Retina (tissue), 1 donor: ENCODE measurements at regions not wholly inside any gene's neighbourhood (a gene's known extent, or its start where the extent isn't known, plus 50 kb on each side); places are given as distances from the start of the nearest gene placed in this dataset.
"Not testable (repeated sequence)": the region's sequence is repeated elsewhere in the genome, so short reads cannot be mapped to it uniquely, and the experiment has no call there.

Experiments used
- DNase-seq: peaks from one replicate; pipeline ENCODE4 v3.0.0-alpha.2; 2016

- no peak for DNase-seq
Measured at GRCh38 chr6:53446151-53446550, 97.4 kb upstream of the ELOVL5 start.

DNA sequence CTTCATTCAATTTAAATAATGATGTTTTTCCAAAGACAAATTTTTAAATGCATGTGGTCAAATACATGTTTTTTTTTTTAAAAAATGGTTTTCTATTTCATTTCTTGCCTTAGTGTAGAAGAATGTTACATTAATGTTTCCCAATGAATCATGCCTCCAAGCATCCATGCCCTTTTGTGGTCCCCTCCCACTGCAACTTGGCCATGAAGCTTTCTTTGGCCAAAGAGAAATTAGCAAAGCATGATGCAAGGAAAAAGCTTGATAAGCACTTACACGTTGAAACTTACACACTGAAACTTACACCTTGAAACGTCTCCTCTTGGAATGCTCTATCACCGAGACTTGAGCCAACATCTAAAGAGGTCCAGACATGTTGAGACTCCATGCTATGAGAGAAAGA lies 93.0 kb upstream of the ELOVL5 start:
- DNase-seq, result no peak

DNA sequence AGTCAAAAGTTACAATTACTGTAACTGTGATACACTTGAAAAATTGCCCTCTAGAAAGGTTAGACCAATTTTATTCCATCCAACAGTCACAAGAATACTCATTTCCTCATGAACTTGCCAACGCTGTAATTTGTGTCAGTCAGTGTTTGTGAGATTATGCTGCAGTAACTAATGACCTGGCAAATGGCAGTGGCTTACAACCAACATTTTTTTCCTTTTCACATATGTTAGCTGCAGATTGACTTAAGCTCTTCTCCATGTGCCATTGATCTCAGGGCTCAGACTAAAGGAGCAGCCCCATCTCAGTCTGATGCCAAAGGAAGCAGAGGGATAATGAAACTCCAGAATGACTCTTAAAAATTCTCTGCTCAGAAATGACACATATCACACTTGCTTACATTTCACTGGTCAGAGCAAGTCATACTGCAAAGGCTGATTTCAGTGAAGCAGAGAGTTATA lies 92.3 kb upstream of the ELOVL5 start:
- no peak for DNase-seq

DNA sequence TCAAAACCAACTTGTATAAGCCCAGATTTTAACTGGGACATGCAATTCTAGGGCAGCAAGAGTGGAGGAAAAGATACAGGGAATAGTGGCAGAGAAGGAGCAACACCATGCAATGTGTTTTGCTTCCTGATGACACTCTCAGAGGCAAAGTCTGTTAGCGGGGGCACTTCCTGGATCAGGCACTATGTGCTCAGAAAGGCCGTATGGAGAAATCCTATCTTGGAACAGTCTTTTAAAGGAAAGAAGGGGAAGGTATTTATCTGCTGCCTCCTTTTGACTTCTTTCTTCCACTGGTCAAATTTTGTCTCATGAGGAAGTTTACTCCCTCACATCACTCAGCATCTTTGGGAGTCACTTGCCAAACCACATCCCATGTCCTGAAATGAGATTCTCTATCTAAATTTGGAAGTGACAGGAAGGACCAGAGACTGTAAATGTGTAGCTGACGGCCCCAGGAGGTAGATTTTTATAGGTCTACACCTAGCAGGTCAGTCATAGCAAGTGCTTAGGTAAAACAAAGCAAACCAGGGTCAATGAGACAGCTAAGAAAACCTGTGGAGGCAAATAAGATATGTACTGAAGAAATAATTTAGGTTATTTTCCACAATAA lies 91.7 kb upstream of the ELOVL5 start:
- DNase-seq, result no peak

DNA sequence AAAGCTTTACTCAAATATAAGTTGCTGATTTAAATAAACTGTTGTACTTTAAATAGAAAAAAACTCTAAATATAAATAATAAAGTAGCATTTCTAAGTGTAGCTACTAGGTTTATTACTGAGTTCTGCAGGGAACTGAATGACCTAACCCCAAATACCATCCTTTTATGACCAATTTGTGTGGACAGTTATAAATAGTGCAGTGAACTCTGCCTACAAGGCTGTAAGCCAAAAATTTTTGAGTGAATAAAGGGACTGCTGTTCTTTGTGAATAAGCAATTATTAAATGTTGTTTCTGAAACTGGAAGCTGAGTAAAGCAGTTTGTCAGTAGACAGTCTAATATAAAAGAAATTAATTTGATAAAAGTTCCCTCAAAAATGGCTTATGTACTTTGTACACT lies 90.8 kb upstream of the ELOVL5 start:
- DNase-seq, result no peak

GRCh38 chr6:53437557-53438202 lies 88.9 kb upstream of the ELOVL5 start:
- DNase-seq, result peak; percentile 51

DNA sequence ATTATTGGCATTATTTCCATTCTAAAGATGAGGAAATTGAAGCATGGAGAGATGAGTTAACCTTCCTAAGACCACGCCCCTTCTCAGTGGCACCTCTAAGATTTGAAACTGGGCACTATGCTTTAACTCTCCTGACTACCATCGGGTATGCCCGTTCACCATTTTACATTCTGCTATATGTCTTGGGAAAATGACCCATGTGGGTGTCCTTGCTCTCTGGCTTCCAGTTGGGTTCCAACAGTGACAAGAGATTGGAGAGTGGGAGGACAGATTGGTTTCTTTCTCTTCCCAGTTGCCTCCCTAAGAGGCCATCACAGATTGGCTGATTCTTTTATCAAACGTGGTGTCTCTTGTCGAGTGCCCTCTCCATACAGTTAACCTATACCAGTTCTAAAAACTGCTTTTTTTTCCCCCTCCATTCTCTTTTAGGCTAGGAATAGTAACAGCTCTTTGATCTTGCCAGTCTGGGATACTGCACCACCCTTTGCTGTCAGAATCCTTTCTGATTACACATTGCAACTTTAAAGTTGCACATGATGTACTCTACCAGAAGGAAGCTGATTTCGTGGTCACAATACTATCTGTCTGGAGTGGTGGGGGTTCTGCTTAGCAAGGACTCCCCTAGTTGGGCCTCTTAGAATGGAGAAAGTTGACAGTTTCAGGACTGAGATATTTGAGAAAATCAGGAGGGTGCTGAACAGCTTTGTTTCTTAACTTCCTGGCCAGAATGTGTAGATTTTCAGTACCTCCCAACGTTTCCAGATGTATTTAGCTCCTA lies 88.0 kb upstream of the ELOVL5 start:
- DNase-seq, result no peak

DNA sequence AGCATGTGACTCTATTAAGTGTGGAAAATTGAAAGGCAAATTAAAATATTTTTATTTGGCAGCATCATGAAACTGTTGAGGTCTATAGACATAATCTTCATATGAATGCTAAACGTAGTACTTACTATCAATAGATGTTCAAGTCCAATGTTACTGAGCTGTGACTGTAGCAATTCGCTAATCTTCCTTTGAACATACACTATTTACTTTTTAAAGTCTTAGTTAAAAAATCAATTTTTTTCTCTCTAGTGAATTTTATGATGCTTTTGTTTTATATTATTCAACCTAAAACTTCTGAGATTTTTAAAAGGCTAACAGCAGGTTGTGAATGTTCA lies 85.2 kb upstream of the ELOVL5 start:
- no peak for DNase-seq

GRCh38 chr6:53433261-53433950 lies 84.7 kb upstream of the ELOVL5 start:
- no peak for DNase-seq

DNA sequence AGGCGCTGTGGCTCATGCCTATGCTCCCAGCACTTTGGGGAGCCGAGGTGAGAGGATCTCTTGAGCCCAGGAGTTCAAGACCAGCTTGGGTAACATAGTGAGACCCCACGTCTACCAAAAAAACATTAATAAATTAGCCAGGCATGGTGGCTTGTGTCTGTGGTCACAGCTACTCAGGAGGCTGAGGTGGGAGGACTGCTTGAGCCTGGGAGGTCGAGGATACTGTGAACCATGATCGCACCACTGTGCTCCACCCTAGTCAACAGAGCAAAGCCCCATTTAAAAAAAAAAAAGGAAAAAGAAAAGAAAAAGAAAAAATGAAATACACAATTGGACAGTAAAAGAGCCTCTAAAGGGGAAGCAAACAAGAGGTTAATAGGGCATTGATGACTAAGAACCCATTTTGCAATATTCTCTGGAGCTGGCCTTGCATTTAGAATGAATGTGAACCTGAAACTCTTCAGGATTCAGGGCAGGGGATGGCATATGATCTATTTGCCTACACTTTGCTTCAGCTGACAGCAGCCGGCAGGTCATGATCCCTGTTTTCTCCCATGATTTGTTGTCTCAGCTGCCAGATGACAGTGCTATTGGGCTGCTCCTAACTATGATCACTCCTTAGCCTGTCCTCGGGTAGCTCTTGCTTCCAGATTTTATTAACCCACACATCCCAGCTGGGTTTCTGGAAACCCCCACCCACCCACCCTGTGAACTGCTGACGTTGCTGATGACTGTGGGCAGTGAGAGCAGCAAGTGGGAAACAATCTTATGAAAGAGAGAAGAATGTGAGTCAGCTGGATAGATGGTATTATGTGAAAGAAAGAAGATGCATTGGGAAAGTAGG lies 83.8 kb upstream of the ELOVL5 start:
- no peak for DNase-seq

- no peak for DNase-seq
Measured at GRCh38 chr6:53431704-53432103, 83.0 kb upstream of the ELOVL5 start.

DNA sequence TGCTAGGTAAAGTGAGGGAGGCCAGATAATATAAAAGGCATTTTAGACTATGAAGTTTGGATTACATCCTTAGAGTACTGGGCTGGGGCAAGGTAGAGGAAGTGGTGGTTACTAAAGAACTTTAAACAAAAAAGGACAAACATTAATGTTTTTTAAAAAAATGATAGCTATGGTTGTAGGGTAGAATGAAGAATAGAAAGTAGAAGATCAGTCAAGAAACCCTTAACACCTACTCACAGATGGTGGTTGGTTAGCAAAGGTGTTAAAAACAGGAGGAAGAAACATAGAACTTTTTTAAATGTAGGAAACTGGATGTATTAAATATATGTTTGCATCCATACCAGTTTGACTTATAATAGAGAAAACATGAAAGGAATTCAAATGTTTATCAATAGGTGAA lies 80.7 kb upstream of the ELOVL5 start:
- DNase-seq, result no peak

GRCh38 chr6:53428886-53429285 lies 80.1 kb upstream of the ELOVL5 start:
- no peak for DNase-seq

DNA sequence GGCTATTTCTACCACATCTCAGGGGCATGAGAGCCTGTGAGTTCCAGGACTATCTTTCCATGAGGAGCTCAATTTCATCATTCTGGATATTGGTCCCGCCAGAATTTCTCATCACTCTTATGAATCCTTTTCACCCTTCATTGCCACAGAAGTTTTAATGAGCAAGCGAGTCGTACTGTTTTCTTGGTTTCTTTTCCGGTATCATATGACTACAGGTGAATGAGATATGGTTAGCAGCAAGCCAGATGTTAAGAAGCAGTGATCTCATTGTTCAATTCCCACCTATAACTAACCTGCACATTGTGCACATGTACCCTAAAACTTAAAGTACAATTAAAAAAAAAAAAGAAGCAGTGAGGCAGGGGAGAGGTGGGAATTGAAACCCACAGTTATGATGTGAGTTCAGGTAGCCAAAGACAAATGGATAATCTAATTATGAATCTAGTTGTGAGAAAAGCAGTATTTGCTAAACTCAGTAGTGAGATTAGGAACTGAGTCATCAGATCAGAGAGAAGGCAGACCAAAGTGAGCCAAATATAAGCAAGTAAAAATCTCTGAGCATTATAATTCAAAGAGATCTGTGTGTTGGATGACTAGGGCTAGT lies 78.0 kb upstream of the ELOVL5 start:
- no peak for DNase-seq

DNA sequence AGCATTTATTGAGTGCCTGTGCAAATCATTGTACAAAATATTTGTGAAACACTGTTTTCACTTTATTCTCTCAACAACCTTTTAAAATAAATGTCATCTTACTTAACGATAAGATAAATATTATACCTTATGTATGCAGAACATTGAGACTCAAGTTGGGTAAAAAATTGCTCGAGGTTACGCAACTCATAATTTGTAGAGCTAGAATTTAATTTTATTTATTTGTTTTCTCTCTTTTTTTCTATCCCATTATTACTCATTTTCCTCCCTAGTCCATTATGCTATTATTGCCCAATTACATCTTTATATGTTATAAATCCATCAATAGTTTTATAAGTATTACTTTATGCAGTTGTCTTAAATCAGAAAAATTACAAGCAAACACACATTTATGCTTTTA lies 77.4 kb upstream of the ELOVL5 start:
- DNase-seq, result no peak

DNA sequence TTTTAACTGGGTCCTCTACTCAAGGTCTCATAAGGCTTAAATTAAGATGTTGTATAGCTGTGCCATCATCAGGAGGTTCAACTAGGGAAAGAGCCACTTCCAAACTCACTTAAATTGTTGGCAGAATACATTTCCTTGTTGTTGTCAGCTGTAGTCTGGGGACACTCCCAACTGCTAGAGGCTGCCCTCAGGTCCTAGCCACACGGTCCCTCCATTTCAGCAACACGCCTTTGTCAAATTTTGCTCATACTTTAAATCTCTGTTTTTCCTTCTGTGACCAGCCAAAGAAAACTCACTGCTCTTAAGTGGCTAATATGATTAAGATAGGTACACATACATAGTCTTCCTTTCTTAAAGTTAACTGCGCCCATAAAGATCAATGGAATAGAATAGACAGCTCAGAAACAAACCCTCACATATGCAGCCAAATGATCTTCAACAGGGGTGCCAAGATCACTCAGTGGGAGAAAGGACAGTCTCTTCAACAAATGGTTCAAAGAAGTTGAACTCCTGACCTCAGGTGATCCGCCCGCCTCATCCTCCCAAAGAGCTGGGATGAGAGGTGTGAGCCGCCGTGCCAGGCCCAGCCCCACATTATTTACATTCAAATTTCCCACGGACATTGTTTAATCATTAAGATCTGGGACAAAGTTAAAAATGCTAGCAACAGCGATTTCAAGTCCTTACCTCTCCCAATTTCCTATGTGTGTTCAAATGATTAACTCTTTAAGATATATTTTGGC lies 76.4 kb upstream of the ELOVL5 start:
- no peak for DNase-seq

DNA sequence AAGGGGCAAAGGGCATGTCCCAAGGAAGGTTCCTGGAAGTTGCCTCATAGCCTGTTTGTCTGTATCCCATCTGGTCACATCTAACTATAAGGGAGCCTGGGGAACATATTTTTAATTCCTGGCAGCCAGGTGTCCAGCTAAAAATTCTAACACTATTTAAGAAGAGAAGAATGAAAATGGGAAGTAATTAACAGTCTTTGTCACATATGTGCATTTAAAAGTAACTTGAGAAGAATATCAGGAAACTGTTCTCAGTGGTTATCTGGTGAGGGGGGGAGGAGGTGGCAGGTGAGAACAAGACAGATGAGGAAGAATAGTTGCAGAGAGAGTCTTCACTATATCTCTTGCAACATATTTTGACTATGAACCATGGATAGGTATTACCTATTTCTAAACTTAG lies 75.5 kb upstream of the ELOVL5 start:
- no peak for DNase-seq

GRCh38 chr6:53423560-53423959 lies 74.8 kb upstream of the ELOVL5 start:
- DNase-seq, result not testable (repeated sequence)

- no peak for DNase-seq
Measured at GRCh38 chr6:53419026-53419425, 70.3 kb upstream of the ELOVL5 start.

DNA sequence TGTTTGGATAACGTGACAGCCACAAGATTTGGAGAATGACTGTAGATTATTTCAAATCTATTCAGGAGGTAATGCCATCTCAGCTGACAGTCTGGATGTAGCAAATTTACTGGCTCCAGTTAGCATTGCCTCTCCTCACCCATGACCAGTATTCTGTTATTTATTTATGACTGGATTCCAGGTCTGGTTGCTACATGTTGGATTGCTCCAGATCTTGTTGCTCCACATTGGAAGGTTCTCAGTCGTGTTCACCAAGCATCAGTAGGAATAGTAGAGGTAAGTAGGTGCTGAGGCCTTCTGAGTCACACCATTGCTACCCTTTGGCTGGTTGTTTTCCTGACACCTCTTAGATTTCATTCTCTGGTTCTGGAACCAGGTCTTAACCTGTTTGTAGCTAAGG lies 69.5 kb upstream of the ELOVL5 start:
- DNase-seq, result no peak

GRCh38 chr6:53417141-53417540 lies 68.4 kb upstream of the ELOVL5 start:
- DNase-seq, result no peak

- DNase-seq, result no peak
Measured at GRCh38 chr6:53413326-53413725, 64.6 kb upstream of the ELOVL5 start.
